Kidney (tissue), 13 donors: ENCODE measurements at regions not wholly inside any gene's neighbourhood (a gene's known extent, or its start where the extent isn't known, plus 50 kb on each side); places are given as distances from the start of the nearest gene placed in this dataset.

Experiments used
- DNase-seq, 5 donors: peaks; one replicate each; pipeline ENCODE4 v3.0.0-alpha.2; 2013 to 2020
- FAIRE-seq: peaks from 2 replicates; lab custom pipeline; 2012; peaks lifted over from hg19 to GRCh38; lab: Jason Lieb, UNC
- H3K27ac ChIP-seq, 2 donors: one replicate each; pipeline ENCODE4 v1.7.0; 2013; ENCODE audit warnings: low read depth in 2 of 2, low read length in 2 of 2, inconsistent platforms in 1 of 2
- H3K27me3 ChIP-seq: one replicate; pipeline ENCODE4 v1.7.1; 2013; ENCODE audit warnings: low read length, inconsistent platforms; ENCODE audit not compliant: control insufficient read depth, insufficient read depth
- H3K36me3 ChIP-seq, 3 donors: one replicate each; pipeline versions ENCODE4 v1.7.0 to v1.7.1; 2013; ENCODE audit warnings: low read length in 3 of 3, control low read depth in 1 of 3, inconsistent platforms in 1 of 3; ENCODE audit not compliant: insufficient read depth in 3 of 3, control insufficient read depth in 2 of 3
- H3K4me1 ChIP-seq, 3 donors: one replicate each; pipeline versions ENCODE4 v1.7.0 to v1.7.1; 2013; ENCODE audit warnings: low read length in 3 of 3, inconsistent platforms in 1 of 3, low read depth in 1 of 3; ENCODE audit not compliant: control insufficient read depth in 2 of 3, insufficient read depth in 2 of 3
- H3K4me3 ChIP-seq, 3 donors: one replicate each; pipeline versions ENCODE4 v1.7.0 to v1.8.1; 2013; ENCODE audit warnings: low read length in 3 of 3, control low read depth in 1 of 3, inconsistent platforms in 1 of 3
- H3K9ac ChIP-seq, 3 donors: one replicate each; pipeline versions ENCODE4 v1.7.0 to v1.7.1; 2013; ENCODE audit warnings: low read length in 3 of 3, control low read depth in 1 of 3, inconsistent platforms in 1 of 3
- H3K9me3 ChIP-seq, 3 donors: one replicate each; pipeline versions ENCODE4 v1.7.0 to v1.7.1; 2013; ENCODE audit warnings: low read length in 3 of 3, control low read depth in 1 of 3, inconsistent platforms in 1 of 3; ENCODE audit not compliant: control insufficient read depth in 2 of 3, insufficient read depth in 1 of 3
- CTCF ChIP-seq: IDR thresholded peaks from 3 replicates; pipeline ENCODE4 v1.5.1; 2012; ENCODE audit warnings: mild to moderate bottlenecking, moderate library complexity, borderline replicate concordance; ENCODE audit not compliant: insufficient read depth; ENCODE audit errors: extremely low read depth
- intact Hi-C: fragments of 100-400 bp; cut with DNase I; formaldehyde crosslinking; loops from one replicate; pipeline ENCODE4 v1.11.1; 2022
- donor health status: control.
- donor health status: control.
- donor health status: control.
- donor health status: control.
- donor health status: control.
- donor health status: DM: yes; HTN: yes; CAD: no.
- donor health status: Normal renal cell carcinoma (clear cell type).

- Histone ChIP-seq H3K9ac (no peak overlapping the region), H3K4me1 (no peaks in the 10 kb centered on the region), H3K9me3 (no peaks in the 10 kb centered on the region), H3K4me3 (no peak overlapping the region), H3K36me3 (no peaks in the 10 kb centered on the region), H3K27ac (no peak overlapping the region), H3K27me3 (no peaks in the 10 kb centered on the region)
- FAIRE-seq (no peak), DNase-seq (no peak)
- TF ChIP-seq CTCF, result no peak
- intact Hi-C loops, result no loop called here
Observed at GRCh38 chr10:78715435-78715834, 353.3 kb upstream of the ZMIZ1 start.

- Histone ChIP-seq H3K36me3 (no peaks in the 10 kb centered on the region), H3K27me3 (no peaks in the 10 kb centered on the region), H3K4me3 (no peak overlapping the region), H3K4me1 (no peaks in the 10 kb centered on the region), H3K27ac (no peak overlapping the region), H3K9me3 (no peaks in the 10 kb centered on the region), H3K9ac (no peak overlapping the region)
- intact Hi-C loops, result no loop called here
- TF ChIP-seq CTCF, result no peak
- no peak for FAIRE-seq
- DNase-seq, result no peak
Observed at GRCh38 chr10:78716043-78716660, 352.6 kb upstream of the ZMIZ1 start.

- Histone ChIP-seq H3K36me3 (no peaks in the 10 kb centered on the region), H3K27ac (no peak overlapping the region), H3K9ac (no peak overlapping the region), H3K27me3 (no peaks in the 10 kb centered on the region), H3K4me1 (no peaks in the 10 kb centered on the region), H3K4me3 (no peak overlapping the region), H3K9me3 (no peaks in the 10 kb centered on the region)
- no peak for FAIRE-seq
- intact Hi-C loops, result no loop called here
- no peak for TF ChIP-seq CTCF
- no peak for DNase-seq
Observed at GRCh38 chr10:78717200-78717599, 351.6 kb upstream of the ZMIZ1 start.
